Islet precursor cell (in vitro differentiated cells): ENCODE measurements at regions not wholly inside any gene's neighbourhood (a gene's known extent, or its start where the extent isn't known, plus 50 kb on each side); places are given as distances from the start of the nearest gene placed in this dataset.
"Not testable (repeated sequence)": the region's sequence is repeated elsewhere in the genome, so short reads cannot be mapped to it uniquely, and the experiment has no call there.

Experiments used
- DNase-seq: peaks from one replicate; pipeline ENCODE4 v3.0.0-alpha.2; 2018

DNA sequence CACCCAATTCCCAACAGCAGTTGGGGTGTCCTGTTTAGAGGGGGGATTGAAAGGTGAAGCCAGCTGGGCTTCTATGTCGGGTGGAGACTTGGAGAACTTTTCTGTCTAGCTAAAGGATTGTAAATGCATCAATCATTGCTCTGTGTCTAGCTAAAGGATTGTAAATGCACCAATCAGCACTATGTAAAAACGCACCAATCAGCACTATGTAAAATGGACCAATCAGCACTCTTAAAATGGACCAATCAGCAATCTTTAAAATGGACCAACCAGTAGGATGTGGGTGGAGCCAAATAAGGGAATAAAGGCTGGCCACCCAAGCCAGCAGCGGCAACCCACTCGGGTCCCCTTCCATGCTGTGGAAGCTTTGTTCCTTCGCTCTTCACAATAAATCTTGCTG lies 1518.6 kb upstream of the RAG2 start:
- DNase-seq, result not testable (repeated sequence)

DNA sequence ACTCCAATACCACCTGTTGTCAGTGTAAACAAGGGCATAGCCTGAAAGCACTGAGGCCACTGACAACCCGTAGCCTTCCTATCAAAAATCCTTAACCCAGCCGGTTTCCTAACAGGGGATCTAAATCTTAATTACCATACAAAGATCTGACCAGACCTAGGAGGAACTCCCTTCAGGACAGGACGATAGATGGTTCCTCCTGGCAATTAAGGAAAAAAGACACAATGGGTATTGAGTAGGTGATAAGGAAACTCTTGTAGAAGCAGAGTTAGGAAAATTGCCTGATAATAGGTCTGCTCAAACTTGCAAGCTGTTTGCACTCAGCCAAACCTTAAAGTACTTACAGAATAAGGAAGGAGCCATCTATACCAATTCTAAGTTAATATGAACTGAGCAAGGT lies 1517.3 kb upstream of the RAG2 start:
- not testable (repeated sequence) for DNase-seq

DNA sequence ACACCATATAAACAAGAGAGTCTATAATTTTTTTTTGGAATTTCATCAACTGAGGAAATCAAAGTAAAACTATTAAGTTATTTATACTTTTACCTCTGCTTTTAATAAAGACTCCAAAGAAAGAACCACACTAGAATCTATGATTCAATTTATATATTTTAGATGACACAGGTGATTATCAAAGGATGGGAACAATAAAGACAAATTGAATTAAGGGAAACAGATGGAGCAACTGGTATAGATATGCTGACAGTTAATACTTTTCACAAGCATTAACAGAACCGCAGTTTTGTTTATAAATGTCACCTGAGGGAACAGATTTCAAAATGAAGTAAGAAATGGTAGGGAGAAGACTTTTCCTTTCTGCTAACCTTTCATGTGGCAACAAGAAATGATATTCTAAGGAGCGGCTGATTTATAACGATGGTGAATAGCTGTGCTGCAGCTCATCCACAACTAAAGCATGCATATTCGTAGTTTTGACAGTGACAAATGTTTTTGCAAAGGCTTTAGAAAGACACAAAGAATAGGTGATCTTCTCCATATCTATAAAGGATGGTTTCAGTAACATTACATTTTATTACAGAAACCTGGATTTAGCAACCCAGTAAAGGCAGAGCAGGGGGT lies 1502.9 kb upstream of the RAG2 start:
- no peak for DNase-seq

DNA sequence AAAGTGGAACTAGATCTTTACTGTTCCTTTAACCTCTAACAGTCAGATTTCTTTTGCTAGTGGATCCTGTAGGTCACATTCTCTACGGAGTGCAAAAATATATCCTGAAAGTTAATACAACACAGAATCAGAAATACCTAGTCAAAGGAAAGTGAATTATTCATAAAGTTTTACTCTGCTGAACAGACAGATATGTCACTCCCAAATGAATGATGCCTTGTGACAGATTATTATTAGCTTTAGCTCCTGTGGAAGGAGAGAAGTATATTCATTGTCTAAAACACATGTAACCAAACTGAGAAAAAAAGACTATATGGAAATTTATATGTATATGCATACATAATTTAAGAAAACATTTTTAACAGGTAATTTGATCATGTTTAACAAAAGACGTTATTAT lies 1497.2 kb upstream of the RAG2 start:
- no peak for DNase-seq

DNA sequence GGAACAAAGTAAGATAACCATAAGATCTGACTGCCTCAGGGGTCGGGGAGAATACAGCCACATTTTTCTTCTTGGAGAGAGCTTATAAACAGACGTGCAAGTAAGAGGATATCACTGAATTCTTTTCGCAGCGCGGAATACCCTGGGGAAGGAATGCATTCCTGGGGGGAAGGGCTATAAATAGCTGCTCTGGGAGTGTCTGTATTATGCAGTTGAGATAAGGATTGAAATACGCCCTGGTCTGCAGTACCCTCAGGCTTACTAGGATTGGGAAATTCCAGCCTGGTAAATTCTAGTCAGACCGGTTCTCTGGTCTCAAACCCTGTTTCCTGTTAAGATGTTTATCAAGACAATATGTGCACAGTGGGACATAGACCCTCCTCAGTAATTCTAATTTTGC lies 1491.7 kb upstream of the RAG2 start:
- peak; percentile 92 for DNase-seq

DNA sequence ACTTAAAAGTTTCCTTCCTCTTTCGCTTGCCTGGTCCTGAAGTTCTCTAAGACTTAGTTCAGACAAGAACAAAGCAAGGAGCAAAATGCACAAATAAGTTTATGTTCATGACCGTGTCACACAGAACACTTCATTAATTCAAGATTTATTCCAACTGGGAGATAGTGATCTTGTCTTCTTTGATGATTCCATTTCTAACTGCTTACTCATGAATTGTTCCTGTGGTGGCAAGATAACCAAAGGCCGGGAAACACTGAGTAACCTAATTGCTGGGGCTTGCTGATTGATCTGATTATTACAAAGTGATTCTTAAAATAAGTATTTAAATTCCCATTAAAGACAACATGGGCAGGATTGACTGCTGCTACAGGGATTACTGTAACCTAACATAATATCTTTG lies 1462.9 kb upstream of the RAG2 start:
- peak; percentile 55 for DNase-seq

DNA sequence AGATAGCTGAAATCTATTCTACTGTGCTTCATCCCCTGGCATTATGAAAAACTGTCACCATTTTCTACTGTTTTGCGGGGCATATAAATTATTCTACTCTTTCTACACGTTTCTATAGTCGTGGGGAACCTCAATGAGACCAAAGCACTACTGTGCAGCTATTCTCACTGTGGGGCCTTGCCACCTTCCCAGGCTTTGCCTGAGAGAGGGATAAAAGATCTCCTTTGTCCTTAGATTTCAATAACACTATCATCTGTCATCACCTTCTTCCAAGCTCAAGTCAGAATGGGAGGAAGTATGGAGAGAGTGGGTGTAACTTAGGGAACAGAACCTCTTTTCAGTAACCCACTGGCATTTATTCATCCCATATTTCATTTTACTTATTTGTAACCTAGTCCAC lies 1462.1 kb upstream of the RAG2 start:
- DNase-seq, result no peak

DNA sequence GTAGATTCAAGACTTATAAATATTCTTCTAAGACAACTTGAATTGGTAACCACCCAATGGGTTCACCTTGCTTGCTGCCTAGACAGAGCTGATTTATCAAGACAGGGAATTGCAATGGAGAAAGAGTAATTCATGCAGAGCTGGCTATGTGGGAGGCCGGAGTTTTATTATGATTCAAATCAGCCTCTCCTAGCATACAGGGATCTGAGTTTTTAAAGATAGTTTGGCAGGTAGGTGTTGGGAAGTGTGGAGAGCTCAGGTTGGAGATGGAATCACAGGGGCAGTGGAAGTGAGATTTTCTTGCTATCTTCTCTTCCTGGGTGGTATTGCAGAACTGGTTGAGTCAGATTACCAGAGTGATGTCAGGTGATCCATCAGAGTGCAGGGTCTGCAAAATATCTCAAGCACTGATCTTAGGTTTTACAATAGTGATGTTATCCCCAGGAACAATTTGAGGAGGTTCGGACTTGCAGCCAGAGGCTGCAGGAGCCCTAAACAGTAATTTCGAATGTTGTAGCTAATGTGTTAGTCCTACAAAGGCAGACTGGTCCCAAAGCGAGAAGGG lies 1448.6 kb upstream of the RAG2 start:
- DNase-seq, result peak; percentile 65

DNA sequence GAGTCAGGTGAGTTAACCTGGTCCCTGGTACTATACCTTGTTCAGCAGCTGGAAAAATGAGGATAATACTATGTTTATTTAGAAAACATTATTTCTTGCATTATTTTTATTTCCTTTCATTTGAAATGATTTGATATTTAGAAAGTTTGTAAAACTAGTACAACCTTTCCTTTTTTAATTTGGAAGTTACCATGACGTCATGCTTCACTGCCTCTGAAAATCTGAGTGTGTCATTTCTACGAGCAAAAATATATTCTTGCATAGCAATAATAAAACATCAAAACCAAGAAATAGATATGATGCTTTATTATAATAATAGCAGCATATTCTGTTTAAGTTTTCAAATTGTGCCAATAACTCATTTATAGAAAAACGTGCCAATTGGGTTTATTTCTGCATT lies 1445.0 kb upstream of the RAG2 start:
- DNase-seq, result no peak

DNA sequence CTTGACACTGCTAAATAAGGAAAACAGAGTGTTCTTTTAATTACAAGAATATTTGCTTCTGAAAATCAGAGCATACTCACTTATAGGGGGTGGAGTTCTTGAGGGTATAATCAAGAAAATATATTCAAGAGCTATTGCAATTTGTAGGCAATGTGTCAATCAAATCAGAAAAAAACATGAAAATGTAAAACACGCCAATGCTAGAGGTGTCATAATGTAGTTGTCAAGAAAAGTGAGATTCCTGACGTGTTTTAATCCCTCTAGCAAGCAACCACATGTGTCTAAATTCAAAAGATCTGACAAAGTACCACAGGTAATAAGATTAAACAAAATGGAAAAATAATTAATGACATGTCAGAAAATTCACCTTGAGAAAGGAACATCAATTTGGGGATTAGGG lies 1440.7 kb upstream of the RAG2 start:
- no peak for DNase-seq

DNA sequence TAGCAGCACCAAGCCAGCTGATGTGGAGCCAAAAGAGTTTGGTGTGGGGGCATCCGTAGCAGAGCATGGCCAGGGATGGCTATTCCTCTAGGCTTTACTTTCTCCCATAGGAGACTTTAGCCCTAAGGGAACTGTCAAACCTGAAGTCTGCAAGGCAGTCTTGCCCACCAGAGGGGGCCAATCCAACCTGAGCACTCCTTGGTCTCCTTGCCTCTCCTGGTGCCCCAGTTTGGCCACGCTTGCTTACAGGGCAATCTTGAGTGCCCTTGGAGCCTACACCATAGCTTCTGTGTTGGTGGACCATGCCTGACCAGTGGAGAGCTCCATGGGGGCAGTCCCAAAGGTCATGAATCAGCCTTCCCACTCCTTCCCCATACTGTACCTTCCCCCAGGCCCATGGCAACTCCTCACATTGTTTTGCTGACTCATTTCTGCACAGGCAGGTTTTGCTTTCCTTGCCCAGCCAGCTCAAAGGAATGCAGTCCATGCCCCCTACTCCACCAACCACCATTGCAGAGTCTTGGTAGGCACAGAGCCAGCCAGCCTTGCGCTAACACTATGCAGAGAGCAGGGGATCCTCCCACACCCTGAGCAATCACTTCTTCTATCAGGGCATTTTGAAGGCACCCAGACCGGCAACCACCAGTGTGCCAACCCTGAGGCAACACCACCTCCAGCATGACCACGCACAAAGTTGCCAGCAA lies 1421.2 kb upstream of the RAG2 start:
- DNase-seq, result peak; percentile 55

DNA sequence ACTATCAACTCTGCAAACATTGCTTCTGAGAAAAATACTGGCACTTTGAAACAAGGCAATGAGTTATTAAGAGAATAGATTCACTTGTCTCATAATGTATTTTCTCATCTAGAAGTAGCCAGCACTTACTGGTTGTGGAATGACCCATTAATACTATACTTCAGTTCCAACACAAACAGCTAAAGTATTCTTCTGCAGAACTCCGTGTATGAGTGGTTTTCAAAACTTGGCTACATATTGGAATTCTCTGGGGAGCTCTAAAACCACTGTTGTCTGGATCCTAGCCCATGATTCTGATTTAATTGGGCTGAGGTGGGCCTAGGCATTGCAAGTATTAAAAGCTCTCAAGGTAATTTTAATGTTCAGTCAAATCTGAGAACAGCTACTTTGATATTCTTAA lies 1416.4 kb upstream of the RAG2 start:
- DNase-seq, result no peak

DNA sequence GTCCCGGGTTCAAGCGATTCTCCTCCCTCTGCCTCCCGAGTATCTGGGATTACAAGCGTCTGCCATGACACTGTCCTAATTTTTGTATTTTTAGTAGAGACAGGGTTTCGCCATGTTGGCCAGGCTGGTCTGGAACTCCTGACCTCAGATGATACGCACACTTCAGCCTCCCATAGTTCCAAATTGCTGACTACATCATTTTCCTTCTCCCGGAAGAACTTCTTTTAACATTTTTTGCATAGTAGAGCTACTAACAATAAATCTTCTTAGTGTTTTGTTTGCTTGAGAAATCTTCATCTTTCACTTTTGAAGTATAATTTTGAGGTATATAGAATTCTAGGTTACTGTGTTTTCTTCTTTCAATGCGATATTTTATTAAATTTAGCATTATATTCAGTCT lies 1415.1 kb upstream of the RAG2 start:
- no peak for DNase-seq

DNA sequence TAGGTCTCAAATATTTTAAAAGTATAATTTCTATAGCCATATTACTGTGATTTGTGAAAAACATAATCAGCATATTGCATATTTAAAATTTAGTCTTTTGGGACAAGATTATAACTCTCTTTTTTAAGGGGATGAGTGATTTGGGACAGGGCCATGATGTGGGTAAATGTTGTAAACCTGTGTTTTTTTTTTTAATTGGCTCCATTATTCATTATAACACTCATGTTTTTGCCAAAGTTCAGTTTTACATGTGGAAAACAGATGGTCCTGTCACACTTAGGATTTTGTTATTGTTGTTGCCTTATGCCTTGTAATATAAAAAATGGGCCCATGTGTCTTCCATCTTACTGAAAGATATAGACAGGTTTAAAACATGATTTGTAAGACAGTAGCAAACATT lies 1413.5 kb upstream of the RAG2 start:
- DNase-seq, result no peak

DNA sequence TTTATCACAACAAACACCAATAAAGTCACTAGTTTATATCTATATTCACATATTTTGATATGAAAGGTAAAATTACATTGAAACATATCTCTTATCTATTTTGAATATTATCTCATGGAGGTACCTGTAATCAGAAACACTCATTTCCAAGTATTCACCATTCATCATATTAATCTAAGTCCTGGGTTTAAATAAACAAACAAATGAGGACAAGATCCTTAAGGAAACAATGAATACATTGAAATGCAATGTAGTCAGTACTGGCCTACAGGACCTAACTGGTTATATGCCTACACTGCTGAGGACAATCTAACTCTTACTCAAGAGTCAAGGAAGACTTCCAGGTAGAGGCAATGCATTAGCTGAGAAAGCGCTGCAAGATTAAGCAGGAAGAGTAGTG lies 1411.9 kb upstream of the RAG2 start:
- no peak for DNase-seq

DNA sequence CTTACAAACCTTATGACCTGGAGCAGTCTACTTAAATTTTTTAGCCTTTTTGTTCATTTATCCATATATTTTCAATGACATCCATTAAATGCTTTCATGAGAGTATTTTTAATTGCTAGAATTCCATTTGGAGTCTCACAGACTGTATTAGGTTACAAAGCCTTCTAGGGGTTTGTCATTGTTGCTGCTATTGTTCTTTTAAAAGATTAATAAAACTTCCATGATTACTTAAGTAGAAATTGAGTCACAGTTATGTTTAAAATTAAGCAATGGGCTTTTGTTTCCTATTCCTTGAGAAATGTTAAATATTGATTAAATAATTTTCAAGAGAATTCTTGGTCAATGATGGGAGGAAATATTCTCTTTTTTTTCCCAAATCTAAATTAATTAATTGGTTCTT lies 1408.4 kb upstream of the RAG2 start:
- no peak for DNase-seq

DNA sequence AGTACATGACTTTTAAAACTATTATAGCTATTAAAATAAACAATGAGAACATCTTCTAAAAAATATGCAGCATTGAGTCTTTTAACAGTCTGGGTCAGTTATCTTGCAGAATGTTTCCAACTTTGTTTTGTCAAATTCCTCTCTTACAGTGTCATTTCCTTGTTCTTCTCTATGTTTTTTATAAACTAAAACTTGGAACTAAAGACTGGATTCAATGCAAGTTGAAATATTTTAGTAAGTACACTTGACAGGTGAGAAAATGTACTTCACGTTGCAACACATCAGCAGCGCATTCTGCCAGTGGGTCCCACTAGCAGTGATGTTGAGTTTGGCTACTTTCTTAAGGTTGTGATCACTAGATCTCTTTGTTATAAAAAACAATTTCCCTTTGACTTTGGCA lies 1407.6 kb upstream of the RAG2 start:
- DNase-seq, result no peak

DNA sequence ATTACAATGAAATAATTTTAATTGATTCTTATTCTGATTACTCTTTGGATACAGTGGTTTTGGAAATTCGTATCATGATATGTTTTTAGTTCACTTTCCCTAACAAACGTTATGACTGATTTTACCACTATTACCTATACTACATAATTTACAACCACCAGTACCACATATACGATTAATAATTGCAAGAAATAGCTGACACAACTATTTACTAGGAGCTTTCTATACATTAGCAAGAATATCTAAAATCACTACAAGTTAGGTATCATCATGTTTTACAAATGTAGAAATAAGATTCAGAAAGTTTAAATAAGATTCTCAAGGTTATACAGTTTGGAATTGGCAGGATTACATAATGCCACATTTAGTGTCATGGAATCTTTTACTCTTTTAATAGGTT lies 1401.1 kb upstream of the RAG2 start:
- DNase-seq, result no peak

DNA sequence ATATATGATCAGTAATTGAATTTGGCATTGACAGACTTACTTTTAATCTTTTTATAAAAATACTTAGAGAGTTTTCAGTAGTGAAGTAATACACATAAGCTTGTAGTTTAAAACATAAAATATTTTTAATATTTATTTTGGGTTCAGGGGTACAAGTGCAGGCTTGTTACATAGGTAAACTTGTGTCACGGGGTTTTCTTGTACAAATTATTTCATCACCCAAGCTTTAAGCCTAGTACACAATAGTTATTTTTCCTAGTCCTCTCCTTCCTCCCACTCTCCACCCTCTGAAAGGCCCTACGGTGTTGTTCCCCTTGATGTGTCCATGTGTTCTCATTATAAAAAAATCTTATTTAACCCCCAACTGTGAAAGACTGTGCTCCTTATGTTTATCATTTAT lies 1397.8 kb upstream of the RAG2 start:
- no peak for DNase-seq

DNA sequence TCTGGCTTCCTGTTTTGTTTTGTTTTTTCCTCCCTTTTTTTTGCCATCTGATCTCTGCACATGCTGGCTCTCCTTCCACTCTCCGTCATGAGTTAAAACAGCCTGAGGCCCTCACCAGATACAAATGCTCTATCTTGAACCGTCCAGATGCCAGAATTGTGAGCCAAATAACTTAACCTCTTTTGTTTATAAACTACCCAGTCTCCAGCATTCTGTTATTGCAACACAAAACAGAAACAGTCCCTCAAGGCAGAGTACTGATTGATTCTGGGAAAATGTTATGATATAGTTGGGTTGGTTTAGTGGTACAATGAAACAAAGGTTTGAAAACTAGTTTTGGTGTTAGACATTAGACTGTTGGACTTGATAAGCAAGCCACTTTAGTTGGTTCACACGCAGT lies 1390.0 kb upstream of the RAG2 start:
- DNase-seq, result peak; percentile 77

DNA sequence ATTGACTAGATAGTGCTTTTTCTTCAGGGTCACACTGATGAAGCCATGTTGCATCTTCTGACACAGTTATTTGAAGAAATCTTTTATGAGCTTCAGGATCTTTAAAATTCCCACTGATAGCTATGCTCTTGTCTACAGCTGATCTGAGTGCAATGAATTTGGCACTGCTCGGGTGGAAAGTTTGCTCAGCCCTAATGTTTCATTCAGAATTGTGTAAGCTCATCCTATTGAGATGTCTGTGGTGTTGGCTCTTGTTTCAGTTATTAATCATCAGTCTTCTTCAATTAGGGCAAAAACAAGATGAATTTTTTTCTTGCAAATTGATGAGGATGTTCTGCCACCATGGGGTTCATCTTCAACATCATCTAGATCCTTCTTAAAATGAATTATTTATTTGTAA lies 1387.0 kb upstream of the RAG2 start:
- DNase-seq, result no peak

DNA sequence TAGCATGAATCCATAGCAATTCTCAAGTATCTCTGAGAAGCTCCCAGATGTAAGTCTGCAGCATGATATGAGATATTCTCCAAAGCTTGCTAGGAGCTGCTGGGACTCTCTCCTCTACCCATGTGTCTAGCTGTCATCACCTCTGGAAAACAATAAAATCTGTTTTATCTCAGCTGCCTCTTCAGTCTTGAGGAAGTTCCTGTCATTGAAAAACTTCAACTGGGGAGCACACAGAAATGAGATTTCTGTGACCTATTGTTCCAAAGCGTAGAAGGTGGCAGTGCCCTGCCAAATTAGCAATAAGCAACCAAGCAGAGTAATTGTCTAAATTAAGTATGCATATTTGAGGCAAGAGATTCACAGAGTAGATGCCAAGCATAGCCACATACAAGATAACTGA lies 1380.6 kb upstream of the RAG2 start:
- no peak for DNase-seq

DNA sequence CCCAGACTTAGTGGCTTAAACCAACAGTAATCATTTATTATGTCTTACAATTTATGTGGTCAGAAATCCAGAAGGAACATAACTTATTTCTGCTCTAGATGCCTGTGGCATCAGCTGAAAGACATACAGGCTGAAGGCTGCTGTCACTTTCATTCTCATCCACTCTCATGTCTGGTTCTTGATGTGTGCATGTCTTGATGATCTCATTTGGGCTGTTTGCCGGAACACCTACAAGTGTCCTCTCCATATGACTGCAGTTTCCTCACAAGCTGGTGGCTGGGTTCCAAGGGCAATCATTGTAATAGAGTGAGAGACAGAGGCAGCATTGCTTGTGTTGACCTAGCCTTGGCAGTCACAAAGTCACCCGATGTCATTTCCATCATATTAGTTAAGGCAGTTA lies 1375.9 kb upstream of the RAG2 start:
- DNase-seq, result no peak

DNA sequence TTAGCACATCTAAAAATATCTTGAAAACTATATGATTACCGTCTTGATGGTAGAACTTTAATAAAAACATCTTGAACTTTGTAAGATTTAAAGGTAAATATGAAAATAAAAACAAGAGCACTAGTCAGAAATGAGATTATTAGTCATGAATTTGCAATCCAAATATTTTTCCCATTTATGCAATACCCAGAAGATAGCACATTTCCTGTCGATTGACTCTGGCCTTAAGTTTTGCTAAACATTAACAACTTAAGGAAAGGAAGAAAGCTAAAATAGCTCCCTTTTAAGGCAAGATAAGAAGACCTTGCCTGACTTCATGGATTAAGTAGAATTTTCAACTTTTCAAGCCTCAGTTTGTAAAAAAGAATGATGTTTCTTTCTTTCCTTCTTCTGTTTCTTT lies 1374.7 kb upstream of the RAG2 start:
- DNase-seq, result no peak

DNA sequence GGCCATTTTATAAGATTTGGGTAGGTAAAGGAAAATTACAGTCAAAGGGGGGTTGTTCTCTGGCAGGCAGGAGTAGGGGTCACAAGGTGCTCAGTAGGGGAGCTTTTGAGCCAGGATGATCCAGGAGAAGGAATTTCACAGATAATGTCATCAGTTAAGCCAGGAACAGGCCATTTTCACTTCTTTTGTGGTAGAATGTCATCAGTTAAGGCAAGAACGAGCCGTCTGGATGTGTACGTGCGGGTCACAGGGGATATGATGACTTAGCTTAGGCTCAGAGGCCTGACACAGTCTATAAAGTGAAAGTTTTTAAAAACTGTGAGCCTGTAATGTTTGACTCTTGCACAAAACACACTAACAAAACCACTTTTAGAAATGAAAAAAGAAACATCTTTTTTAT lies 1371.3 kb upstream of the RAG2 start:
- not testable (repeated sequence) for DNase-seq
